Lower leg skin (tissue), 4 donors: ENCODE measurements at regions not wholly inside any gene's neighbourhood (a gene's known extent, or its start where the extent isn't known, plus 50 kb on each side); places are given as distances from the start of the nearest gene placed in this dataset.

Source experiments
- DNase-seq, 2 donors: peaks; one replicate each; pipeline ENCODE4 v3.0.0-alpha.2; 2019; ENCODE audit warnings: low spot score in 2 of 2
- H3K4me3 ChIP-seq: fragments of 200-600 bp; sonication (generic); 2 replicates; pipeline ENCODE4 v1.5.1; 2017; ENCODE audit warnings: mild to moderate bottlenecking, low read depth; ENCODE audit not compliant: poor library complexity, severe bottlenecking
- CTCF ChIP-seq, 3 donors: fragments of 450-650 bp; IDR thresholded peaks; one replicate each; pipeline ENCODE4 v1.5.1; 2016; ENCODE audit warnings: antibody characterized with exemption in 3 of 3, mild to moderate bottlenecking in 3 of 3, moderate library complexity in 2 of 3
- POLR2A ChIP-seq, 2 donors: fragments of 450-650 bp; IDR thresholded peaks; one replicate each; pipeline ENCODE4 v1.6.1; 2016 to 2017; ENCODE audit warnings: antibody characterized with exemption in 2 of 2, mild to moderate bottlenecking in 1 of 2, moderate library complexity in 1 of 2
- WGBS, 2 donors: methylation state at CpG; one replicate each; pipeline ENCODE4 v1.1.5; 2018; 5-methylcytosine and 5-hydroxymethylcytosine counted together
- intact Hi-C: fragments of 100-400 bp; cut with DNase I; formaldehyde crosslinking; loops from one replicate; pipeline ENCODE4 v1.15.0; 2023; ENCODE audit warnings: low total_unique reads

GRCh38 chr12:84741031-84741430, 171.6 kb downstream of the SLC6A15 start:
- H3K4me3 ChIP-seq = no peak overlapping the region
- 19 to 27% methylated on average over 1 of the region's 1 CpG for WGBS, 2 donors
- DNase-seq = no peak
- intact Hi-C loops = no loop called here
- TF ChIP-seq POLR2A (IDR thresholded peaks at IDR 0.05) = no peak
- no peak for TF ChIP-seq CTCF (IDR thresholded peaks at IDR 0.05)

GRCh38 chr12:84740602-84741001, 172.0 kb downstream of the SLC6A15 start:
- no peak for DNase-seq
- 55 to 67% methylated on average over 3 of the region's 3 CpGs for WGBS, 2 donors
- TF ChIP-seq CTCF (IDR thresholded peaks at IDR 0.05) (no peak), POLR2A (IDR thresholded peaks at IDR 0.05) (no peak)
- intact Hi-C loops = no loop called here
- no peak overlapping the region for H3K4me3 ChIP-seq

GRCh38 chr12:84738481-84738972, 174.1 kb downstream of the SLC6A15 start:
- DNase-seq = no peak
- TF ChIP-seq CTCF (IDR thresholded peaks at IDR 0.05) = no peak
- TF ChIP-seq POLR2A (IDR thresholded peaks at IDR 0.05) = no peak
- WGBS, 2 donors = 42 to 44% methylated on average over 2 of the region's 2 CpGs
- intact Hi-C loops = no loop called here
- H3K4me3 ChIP-seq = no peak overlapping the region

GRCh38 chr12:84732828-84733340, 179.7 kb downstream of the SLC6A15 start:
- DNase-seq = no peak
- TF ChIP-seq POLR2A (IDR thresholded peaks at IDR 0.05) (no peak), CTCF (IDR thresholded peaks at IDR 0.05) (no peak)
- H3K4me3 ChIP-seq = no peak overlapping the region
- intact Hi-C loops = no loop called here
- WGBS, 2 donors = 73 to 79% methylated on average over 2 of the region's 2 CpGs

GRCh38 chr12:84730561-84731162, 181.9 kb downstream of the SLC6A15 start:
- H3K4me3 ChIP-seq = no peak overlapping the region
- DNase-seq = no peak
- 65 to 81% methylated on average over 3 of the region's 3 CpGs for WGBS, 2 donors
- intact Hi-C loops = no loop called here
- TF ChIP-seq POLR2A (IDR thresholded peaks at IDR 0.05) (no peak), CTCF (IDR thresholded peaks at IDR 0.05) (no peak)

GRCh38 chr12:84727961-84728360, 184.6 kb downstream of the SLC6A15 start:
- intact Hi-C loops = no loop called here
- H3K4me3 ChIP-seq = no peak overlapping the region
- WGBS, 2 donors = 50 to 54% methylated on average over 3 of the region's 3 CpGs
- no peak for TF ChIP-seq POLR2A (IDR thresholded peaks at IDR 0.05)
- TF ChIP-seq CTCF (IDR thresholded peaks at IDR 0.05) = no peak
- DNase-seq = no peak
